Tibial nerve (tissue), 4 donors: ENCODE measurements at regions not wholly inside any gene's neighbourhood (a gene's known extent, or its start where the extent isn't known, plus 50 kb on each side); places are given as distances from the start of the nearest gene placed in this dataset.

ENCODE experiments used
- EP300 ChIP-seq, 2 donors: sonication (generic); formaldehyde crosslinking; IDR thresholded peaks; one replicate each; pipeline ENCODE4 v1.6.1; 2017; ENCODE audit warnings: antibody characterized with exemption in 2 of 2, mild to moderate bottlenecking in 1 of 2
- POLR2A ChIP-seq, 2 donors: fragments of 450-650 bp; IDR thresholded peaks; one replicate each; pipeline ENCODE4 v1.6.1; 2017; ENCODE audit warnings: antibody characterized with exemption in 2 of 2, mild to moderate bottlenecking in 2 of 2, moderate library complexity in 2 of 2
- TF ChIP-seq, protein P1 (sequence below), 5 experiments: fragments of 200-600 bp in 3 of 5; fragments of 450-650 bp in 2 of 5; sonication (generic) in 3 of 5; IDR thresholded peaks; one replicate each; pipeline ENCODE4 v1.5.1; 2016 to 2019; ENCODE audit warnings: antibody characterized with exemption in 5 of 5, mild to moderate bottlenecking in 3 of 5, moderate library complexity in 2 of 5

DNA sequence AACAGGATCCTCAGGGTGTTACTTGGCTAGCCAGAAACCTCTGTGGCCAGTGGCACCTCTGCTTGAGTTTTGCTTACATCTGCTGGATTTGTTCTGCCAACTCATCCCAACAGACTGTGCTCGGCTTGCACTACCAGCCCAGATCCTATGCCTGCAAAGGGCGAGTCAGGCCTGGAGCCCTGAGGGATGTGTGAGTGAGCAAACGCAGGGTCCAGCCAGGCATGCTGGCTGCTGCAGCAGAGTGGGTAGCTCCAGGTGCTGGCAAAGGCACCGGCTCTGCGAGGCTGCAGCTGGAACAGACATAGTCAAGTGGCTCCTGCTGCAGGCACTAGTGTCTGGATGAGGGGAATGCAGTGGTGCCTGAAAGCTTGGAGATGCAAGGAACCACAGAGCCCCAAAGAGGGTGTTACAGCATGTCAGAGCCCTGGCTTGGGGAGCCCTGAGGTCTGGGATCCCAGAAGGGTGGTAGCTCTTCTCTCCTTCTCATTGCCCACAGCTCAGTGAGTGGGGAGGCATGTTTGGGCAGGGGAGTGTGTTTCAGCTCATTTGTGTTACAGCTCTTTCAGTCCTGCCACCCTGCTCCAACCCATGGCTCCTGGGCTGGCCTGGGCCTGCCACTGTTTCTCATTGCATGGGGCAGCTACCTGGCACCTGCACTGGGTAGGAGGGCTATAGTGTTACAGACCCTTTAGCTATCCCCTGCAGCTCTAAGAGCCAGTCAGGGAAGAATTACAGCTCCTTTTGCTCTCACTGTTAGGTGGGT, 332.6 kb downstream of the TAF11L14 start:
- TF ChIP-seq, protein P1, sequence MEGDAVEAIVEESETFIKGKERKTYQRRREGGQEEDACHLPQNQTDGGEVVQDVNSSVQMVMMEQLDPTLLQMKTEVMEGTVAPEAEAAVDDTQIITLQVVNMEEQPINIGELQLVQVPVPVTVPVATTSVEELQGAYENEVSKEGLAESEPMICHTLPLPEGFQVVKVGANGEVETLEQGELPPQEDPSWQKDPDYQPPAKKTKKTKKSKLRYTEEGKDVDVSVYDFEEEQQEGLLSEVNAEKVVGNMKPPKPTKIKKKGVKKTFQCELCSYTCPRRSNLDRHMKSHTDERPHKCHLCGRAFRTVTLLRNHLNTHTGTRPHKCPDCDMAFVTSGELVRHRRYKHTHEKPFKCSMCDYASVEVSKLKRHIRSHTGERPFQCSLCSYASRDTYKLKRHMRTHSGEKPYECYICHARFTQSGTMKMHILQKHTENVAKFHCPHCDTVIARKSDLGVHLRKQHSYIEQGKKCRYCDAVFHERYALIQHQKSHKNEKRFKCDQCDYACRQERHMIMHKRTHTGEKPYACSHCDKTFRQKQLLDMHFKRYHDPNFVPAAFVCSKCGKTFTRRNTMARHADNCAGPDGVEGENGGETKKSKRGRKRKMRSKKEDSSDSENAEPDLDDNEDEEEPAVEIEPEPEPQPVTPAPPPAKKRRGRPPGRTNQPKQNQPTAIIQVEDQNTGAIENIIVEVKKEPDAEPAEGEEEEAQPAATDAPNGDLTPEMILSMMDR (IDR thresholded peaks at IDR 0.05), result no peak
- TF ChIP-seq POLR2A (IDR thresholded peaks at IDR 0.05) (no peak), EP300 (IDR thresholded peaks at IDR 0.05) (no peak)
